GM18508 (cell line): ENCODE measurements at regions not wholly inside any gene's neighbourhood (a gene's known extent, or its start where the extent isn't known, plus 50 kb on each side); places are given as distances from the start of the nearest gene placed in this dataset.
"Not testable (repeated sequence)": the region's sequence is repeated elsewhere in the genome, so short reads cannot be mapped to it uniquely, and the experiment has no call there.

Source experiments
- ATAC-seq: cut with Tn5 transposase; IDR thresholded peaks from one replicate; pipeline ENCODE4 v1.9.1; 2021; ENCODE audit warnings: moderate number of reproducible peaks; ENCODE audit not compliant: insufficient read depth, unreplicated experiment

DNA sequence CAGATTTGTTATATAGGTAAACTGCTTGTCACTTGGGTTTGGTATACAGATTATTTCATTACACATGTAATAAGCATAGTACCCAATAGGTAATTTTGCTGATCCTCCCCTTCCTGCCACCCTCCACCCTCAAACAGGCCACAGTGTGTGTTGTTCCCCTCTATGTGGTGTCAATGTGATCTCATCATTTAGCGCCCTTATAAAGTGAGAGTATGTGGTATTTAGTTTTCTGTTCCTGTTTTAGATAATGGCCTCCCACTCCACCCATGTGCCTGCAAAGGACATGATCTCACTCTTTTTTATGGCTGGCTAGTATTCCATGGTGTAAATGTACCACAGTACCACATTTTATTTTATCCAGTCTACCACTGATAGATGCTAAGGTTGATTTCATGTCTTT lies 522.1 kb upstream of the LRRC7 start:
- no peak for ATAC-seq

DNA sequence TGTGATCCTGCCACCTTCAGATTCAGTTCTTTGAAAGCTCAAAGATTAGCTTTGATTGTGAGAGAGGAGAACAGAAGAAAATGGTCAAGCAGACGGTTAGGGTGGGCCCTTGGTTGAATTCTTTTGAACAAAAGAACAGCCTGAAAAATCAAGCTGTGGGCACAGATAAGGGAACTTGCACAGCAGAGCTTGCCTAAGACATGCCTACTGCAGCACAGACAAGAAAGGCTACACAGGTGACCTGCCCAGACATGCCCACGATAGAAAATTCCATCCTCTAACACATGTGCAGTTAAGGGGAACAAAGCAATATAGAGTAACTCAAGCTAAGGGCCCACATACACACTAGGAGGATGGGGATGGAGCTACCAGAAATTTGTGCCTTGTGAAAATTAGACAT lies 512.5 kb upstream of the LRRC7 start:
- ATAC-seq = no peak

DNA sequence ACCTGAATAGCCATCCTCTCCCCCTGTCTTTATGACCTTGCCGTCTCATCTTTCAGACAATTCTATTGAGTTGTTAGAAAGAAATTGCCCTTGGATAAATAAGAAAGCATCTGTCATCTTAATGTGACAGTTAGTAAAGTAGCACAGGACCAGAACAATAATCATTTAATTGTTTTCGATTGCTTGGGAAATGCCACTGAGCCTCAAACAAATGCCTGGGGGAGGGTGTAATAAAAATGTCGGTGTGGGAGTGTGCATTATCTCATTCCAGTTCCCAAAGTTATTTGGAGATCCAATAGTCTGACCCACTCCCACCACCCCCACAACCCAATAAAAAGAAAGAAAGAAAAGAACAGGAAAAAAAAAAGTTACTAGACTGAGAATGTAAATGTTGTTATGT lies 509.3 kb upstream of the LRRC7 start:
- no peak for ATAC-seq

DNA sequence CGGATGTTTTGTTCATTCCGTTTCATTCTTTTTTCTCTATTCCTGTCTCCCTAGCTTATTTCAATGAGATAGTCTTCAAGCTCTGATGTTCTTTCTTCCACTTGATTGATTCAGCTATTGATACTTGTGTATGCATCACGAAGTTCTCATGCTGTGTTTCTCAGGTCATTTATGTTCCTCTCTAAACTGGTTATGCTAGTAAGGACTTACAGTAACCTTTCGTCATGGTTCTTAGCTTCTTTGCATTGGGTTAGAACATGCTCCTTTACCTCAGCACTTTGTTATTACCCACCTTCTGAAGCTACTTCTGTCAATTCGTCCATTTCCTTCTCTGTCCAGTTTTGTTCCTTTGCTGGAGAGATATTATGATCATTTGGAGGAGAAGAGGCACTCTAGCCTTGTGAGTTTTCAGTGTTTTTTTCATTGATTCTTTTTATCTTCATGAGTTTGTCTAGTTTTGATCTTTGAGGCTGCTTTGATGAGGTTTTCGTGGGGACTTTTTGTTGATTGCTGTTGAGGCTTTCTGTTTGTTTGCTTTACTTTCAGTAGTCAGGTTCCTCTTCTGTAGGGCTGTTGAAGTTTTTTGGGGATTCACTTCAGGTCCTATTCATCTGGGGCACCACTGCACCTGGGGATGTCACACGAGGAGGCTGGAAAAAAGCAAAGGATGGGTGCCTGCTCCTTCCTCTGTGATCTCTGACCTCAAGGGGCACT lies 496.9 kb upstream of the LRRC7 start:
- ATAC-seq = no peak

DNA sequence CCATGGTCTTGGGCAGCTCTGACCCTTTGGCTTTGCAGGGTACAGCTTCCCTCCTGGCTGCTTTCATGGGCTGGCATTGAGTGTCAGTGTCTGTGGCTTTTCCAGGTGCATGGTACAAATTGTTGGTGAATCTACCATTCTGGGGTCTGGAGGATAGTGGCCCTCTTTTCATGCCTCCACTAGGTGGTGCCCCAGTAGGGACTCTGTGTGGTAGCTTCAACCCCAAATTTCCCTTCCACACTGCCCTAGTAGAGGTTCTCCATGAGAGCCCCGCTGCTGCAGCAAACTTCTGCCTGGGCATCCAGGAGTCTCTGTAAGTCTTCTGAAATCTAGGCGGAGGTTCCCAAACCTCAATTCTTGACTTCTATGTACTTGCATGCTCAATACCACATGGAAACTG lies 494.5 kb upstream of the LRRC7 start:
- ATAC-seq = no peak

- no peak for ATAC-seq
Measured at GRCh38 chr1:69076631-69077030, 491.1 kb upstream of the LRRC7 start.

DNA sequence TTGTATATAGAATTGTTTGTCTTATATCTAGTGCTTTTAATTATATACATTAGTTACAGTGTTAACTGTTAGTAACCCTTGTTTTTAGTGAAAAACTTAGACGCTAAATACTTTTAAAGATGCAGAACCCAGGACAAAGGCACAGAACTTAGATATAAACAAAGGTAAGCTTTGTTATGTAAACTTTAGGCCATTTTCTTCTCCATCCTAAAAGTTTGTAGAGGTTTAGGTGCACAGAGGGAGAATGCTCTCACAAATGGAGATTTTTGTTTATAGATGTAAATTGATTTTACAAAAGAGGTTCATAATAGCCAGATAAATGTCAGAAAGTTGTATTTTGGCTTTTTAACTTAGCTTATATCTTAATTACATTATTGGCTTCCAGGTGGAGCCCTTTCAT lies 490.5 kb upstream of the LRRC7 start:
- ATAC-seq = no peak

DNA sequence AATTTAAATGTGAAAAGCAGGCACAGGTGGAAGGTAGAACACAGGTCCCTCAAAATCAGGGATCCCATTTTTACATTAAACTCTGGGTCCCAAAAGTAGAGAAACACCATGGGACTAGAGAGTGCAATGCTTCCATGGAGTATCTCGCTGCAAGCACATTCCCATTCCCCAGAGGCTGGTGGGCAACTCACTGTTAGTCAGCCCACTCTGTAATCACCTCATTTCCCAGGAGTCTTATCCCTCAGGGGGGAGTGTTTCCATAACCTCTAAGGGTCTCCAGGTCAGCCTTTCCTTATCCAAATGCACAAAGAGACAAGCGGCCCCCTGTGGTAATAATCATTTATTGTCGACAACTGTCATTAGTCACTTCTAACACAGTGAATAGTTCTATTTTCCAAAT lies 490.1 kb upstream of the LRRC7 start:
- ATAC-seq = no peak

- no peak for ATAC-seq
Measured at GRCh38 chr1:69081668-69082067, 486.1 kb upstream of the LRRC7 start.

DNA sequence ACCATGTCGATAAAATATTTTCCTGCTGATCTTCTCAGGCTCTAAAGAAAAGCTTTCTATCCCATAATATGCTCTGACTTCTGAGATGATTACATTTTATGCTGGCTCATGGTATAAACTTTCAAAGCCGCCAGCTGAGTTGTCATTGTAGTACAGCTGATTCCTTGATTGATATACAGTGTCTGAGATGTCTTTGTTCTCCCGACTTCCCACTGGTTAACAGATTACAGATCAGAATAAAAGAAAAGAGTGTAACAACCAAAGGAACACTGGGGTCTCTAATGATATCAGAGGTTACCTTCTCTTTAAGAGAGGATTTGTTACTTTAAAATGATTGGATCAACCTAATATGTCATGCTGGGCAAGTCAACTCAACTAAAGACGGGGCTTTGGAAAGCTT lies 485.4 kb upstream of the LRRC7 start:
- ATAC-seq = no peak

GRCh38 chr1:69086148-69086547 lies 481.6 kb upstream of the LRRC7 start:
- ATAC-seq = no peak

GRCh38 chr1:69088571-69088970 lies 479.2 kb upstream of the LRRC7 start:
- no peak for ATAC-seq

GRCh38 chr1:69090170-69090569 lies 477.6 kb upstream of the LRRC7 start:
- ATAC-seq = no peak

- no peak for ATAC-seq
Measured at GRCh38 chr1:69090752-69091151, 477.0 kb upstream of the LRRC7 start.

DNA sequence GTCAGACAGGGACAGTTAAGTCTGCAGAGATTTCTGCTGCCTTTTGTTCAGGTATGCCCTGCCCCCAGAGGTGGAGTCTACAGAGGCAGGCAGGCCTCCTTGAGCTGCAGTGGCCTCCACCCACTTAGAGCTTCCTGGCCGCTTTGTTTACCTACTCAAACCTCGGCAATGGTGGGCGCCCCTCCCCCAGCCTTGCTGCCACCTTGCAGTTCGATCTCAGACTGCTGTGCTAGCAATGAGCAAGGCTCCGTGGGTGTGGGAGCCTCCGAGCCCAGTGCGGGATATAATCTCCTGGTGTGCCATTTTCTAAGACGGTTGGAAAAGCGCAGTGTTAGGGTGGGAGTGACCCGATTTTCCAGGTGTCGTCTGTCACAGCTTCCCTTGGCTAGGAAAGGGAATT lies 465.7 kb upstream of the LRRC7 start:
- ATAC-seq = not testable (repeated sequence)

DNA sequence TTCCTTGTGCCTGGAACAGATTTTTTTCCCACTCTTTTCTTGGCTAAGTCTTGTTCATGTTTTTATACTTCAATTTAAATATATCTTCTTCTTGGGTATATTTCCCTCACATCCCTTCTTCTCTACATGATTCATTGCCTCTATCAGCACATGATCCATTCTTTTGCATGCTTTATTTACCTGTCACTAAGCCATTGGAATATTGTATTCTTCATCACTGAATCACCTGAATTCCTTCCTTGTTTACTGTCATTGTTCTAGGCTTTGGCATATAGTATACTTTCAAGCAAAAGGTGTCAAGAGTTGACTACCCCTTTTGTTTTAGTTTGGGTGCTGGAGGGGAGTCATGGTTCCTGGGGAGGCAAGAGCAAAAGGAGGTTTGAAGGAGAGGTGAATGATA lies 464.5 kb upstream of the LRRC7 start:
- ATAC-seq = no peak

DNA sequence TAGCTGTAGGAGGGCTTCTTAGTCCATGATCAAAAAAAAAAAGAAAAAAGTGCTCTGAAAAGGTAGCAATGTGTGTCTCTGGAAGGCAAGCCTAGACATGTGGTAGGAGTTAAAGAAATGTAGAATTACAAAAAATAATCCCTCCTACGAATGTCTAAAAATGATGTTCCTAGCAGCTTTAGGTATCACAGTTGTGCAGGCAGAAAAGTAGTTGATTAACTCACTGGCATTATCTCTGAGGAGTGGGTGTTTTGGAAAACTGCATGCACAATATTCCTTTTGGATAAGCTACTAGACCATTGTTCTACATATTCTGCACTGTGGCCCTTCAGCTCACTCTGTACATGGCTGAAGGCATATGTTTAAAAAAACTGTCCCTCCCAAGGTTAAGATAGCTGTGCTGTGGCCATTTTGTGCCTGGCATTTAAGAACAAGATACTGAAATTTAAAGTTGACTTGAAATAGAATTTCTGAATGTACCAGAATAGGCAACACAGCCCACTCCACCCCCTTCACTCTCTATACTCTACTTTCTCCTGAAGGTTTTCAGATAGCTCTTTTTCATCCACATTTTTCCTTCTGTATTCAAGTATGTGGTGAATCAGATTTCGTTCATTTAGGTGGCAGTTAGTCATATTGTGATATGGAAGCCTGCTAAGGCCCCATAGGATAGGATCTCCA lies 463.9 kb upstream of the LRRC7 start:
- ATAC-seq = no peak

GRCh38 chr1:69104894-69105293 lies 462.8 kb upstream of the LRRC7 start:
- no peak for ATAC-seq

- no peak for ATAC-seq
Measured at GRCh38 chr1:69109277-69109676, 458.4 kb upstream of the LRRC7 start.

GRCh38 chr1:69110851-69111250 lies 456.9 kb upstream of the LRRC7 start:
- ATAC-seq = no peak

GRCh38 chr1:69120126-69120741 lies 447.5 kb upstream of the LRRC7 start:
- not testable (repeated sequence) for ATAC-seq

DNA sequence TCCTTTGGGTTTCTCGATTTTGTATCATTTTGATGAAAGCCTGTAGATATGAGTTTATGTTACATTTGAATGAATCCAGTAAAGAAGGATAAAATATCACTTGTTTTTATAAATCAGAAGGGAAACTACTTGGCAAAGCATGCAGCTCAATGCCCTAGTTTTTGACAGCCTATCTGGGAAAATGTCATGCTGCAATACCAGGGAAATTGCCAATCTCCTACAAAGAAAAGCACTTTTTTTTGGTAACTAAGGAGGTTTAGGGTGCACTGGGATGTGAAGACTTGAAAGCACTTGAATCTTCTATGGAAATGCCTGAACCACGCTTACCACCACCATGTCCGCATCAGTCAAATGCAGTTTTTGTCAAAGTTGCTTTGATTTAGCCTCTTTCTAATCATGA lies 446.9 kb upstream of the LRRC7 start:
- no peak for ATAC-seq
